ENCODE measurements at regions not wholly inside any gene's neighbourhood (a gene's known extent, or its start where the extent isn't known, plus 50 kb on each side); places are given as distances from the start of the nearest gene placed in this dataset.

DNA sequence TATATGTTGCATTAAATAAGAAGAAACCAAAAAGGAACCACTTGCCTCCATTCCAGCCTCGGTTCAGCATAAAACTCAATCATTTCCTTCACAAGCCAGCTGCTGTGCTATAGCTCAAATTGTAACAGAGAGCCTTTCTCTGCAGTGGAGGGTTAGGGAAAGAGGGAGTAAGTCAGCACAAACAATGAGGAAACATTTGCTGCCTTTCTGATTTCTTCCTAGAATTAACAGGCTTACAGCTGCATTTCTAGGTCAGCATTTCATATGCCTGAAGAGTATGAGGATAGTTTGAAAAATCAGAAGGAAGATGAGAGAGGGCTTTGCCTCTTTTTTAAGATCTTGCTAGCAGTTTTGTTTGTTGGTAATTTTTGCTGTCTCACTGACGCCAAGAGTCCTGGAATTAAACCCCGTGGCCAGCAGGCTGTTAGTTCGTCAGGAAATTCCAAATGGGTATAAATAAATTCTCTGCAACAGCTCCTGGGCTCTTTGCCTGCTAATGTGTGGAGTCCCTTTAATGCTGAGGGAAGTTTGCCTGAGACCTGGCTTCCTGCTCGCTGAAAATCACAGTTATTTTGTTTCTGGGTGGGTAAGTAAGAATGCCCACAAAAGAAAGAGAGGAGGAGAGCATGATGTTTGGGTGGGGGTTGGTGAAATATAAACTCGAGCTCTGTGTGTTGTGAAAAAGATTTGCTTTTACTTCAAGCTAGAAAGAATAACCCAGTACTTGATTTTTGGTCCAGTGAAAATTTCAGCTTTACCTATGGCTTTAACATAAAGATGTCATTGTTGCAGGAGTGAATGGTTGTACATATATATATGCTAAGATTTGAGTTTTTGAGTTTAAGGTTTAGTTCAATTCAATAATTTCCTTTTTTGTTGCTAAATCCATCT is 148.1 kb upstream of the DMRT1 start:
- no peak for DNase-seq (ENCODE audit: low read depth)

DNA sequence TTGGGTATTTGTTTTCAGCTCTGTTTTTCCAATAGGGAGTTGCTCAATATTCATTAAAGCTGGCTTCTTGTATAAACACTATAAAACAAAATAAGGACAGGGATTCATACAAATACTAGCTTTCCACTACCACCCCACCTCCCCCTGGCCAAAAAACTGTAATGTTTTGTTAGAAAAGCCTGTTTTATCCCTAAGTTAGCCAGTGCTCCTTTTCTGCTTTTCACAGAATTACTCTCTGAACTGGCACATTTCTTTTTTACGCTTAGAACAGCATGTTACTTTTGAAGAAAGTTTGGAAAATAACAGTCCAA is 147.4 kb upstream of the DMRT1 start:
- DNase-seq (ENCODE audit: low read depth): no peak

DNA sequence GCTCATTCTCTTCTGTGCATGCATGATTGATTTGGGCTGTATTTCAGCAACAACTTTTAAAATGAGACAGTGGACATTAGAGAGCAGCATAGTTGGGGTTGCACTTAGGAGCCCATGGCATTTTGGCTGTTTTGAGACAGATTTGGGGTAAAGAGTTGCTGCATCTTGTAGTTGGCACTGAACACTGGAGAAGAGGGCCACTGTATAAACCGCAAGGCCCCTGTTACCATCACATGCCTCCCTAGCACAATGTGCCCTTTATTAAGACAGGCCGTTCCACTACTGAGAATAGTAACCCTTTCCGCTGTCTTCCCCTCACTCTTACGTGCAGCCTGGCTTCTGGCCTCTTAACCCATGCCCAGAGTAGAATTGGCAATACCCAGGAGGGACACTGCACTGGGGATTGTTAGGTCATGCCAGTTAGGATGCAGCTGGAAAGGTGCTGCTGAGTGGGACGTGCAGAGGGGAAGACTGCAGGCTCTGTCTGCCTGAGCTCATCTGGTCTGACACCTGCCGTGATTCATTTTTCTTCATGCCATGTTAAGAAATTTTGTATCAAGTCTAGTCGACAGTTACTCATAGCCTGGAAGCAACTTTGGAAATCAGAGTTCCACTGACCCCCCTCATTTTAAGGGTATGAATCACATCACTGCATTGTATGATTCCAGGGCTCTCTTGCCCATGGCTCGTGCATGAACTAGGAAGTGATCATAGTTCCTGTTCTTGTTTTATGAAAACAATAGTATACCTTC is 146.9 kb upstream of the DMRT1 start:
- DNase-seq (ENCODE audit: low read depth): no peak

DNA sequence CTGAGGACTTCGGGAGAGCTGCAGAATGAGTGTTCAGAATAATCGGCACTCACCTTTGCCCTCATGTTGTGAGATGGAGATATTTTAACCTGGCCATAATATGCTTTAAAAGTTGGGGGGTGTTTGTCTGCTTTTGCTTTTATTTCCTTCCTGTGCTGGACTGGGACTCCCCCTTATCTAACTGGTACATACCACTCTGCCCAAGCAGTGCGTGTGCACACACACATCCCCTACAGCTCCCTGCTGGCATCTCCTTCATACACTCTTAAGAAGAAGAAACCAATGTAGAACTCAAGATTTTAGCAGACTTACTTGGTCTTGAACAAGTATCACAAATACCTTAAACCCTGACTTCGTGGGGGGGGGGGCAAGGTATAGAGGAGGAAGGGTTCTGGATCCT is 146.2 kb upstream of the DMRT1 start:
- no peak for DNase-seq (ENCODE audit: low read depth)

DNA sequence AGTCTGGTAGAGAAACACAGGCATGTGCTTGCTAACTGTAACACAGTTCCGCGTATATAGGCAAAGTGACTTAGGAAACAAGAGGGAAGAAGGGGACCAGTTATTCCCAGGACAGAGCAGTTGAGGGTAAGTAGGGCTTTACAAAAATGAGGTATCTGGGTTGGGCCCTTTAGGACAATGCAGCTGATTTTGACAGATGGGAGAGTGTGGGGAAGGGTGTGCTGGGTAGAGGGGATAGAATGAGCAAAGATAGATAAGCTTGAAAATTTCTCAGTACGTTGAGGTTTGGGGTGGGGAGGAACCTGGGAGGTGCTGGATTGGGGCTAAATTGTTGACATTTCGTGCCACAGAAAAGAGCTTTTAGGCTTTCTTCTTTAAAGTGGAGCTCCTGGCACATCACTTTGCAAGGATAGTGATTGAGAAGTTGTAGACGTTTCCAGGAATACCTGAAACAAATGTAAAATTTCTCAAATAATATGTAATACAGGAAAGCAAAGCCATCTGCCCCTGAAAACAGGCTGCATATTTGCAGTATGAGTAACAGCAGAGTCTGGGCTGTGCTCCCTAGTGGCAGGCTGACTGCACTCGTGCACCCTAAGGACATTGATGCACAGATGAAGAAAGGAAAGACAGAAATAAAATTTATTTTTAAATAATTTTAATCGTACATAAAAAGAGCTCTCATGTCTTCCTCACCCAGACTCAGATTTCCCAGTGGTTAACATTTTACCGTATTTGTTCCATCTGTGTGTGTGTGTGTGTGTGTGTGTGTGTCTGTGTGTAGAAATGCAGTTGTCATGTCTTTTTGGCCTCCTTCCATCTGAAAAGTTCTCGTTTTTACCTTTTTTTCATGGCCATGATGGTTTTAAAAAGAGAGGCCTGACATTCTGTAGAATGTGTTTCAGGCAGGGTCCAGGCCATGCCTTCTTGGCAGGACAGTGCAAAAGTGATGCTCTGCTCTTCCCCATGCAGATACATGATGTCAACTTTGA is 144.9 kb upstream of the DMRT1 start:
- DNase-seq (ENCODE audit: low read depth): no peak

DNA sequence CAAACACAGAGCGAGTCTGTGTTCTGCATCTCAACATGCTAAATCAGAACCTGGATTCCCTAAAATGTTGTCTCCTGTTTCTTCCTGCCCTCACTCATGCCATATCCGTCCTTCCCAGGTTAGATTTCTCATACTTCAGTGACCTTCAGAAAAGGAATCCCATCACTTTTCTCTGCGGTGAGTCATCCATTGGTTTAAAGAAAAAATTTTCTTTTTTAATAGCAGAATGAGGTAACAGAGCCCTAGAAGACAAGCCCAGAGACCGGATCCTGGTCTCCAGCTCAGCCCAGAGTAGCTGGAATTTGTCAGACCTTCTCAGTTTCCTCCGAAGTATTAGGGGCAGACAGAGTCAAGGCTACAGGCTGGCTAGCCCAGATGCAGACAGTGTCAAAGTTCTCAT is 143.2 kb upstream of the DMRT1 start:
- DNase-seq (ENCODE audit: low read depth): no peak

DNA sequence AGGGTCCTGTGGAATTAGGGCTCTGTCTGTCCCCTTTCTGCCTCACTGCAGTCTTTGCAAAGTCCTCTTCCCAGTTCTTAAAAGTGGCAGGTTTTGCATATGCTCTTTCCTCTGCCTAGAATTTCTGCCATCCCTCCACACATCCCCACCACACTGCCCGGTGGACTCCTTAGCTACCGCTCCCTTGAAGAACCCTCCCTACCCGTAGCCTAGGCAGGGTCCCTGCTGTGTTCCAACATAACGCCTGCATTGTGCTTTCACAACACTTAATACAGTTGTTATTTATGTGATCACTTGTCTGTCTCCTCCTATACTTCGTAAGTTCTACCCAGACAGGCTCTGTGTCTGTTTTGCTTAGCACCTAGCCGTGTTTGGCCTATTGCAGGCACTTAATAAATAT is 142.5 kb upstream of the DMRT1 start:
- DNase-seq (ENCODE audit: low read depth): no peak

DNA sequence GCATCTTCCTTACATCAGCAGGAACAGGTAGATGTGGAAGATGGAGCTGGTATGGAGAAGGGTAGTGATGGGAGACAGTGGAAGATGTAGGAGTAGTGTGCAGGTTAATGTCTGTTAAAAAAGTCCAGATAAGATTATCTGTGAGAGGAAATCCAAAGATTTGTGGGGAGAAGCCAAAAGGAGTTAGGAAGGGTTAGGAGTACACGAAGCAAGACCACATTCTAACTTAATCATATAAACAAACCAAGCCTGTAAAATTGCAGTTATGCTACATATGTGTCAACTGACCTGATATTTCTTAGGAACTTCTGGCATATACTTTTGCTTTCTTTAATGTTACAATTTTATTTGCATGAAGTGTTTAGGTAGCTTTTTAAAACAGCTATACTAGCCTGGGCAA is 142.1 kb upstream of the DMRT1 start:
- DNase-seq (ENCODE audit: low read depth): no peak

DNA sequence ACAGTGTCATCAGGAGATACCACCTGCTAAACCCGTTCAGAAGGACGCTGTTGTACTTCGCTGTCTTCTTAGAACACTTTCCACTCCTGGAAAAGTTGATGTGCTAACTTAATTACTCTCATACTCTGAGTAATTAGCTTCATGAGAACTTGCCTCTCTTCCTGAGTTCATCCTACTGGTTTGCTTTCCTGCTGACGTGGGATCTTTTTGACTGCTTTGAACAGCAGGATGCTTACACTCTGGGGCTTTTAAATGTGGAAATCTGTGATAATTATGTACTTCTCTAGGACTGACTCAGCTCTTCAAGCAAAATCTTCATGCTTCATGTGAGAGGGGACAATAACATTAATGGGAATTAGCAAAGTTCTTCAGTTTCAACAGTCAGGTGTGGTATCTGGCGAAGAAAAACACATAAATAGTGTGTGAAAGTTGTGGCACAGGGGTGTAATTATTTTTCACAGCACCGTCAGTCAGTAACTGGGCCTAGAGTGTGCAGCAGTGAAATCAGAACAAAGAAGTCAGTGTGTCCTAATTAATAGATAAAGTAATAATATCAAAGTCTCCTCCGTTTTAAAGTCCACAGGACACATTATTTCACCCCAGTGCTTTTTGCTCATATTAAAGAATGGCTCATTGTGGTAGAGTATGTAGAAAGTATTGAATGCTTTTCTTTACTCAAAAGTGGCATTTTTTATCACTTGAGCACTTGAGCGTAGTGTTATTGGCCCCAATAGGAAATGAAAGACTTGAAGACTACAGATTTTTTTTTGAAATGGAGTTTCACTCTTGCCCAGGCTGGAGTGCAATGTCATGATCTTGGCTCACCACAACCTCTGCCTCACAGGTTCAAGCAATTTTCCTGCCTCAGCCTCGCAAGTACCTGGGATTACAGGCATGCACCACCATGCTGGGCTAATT is 140.9 kb upstream of the DMRT1 start:
- no peak for DNase-seq (ENCODE audit: low read depth)

DNA sequence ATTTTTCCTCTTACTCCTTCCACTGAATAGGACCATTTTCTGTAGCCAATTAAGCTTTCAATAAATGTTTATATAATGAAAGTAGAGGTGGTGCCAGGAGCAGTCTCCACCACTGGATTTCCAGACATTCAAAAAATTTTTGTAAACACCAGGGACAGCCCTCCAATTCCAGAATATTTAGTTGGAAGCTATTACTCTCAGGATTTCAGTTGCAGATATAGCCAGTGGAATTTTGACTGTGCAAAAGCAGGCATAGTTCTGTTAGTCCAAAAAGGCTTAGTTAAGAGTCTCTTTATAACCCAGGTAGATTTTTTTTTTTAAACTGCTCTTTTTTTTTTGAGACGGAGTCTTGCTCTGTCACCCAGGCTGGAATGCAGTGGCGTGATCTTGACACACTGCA is 138.1 kb upstream of the DMRT1 start:
- DNase-seq (ENCODE audit: low read depth): no peak

DNA sequence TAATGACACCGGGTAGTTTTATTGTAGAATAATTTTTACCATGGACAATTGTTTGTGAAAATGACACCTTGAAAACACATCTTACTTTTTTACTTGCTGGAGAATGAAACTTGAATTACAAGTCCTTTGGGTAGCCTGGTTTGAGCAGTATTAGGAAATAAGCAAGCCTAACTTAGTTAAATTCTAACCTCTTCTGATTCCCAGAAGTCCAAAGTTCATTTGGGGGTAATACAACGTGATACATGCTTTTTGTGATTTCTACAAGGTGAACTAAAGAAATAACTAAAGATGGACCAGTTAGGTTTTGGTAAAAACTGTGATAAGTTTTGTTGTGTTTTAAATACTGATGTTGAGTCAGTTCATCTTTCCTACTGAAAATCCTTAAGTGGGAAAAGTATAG is 135.4 kb upstream of the DMRT1 start:
- DNase-seq (ENCODE audit: low read depth): no peak

DNA sequence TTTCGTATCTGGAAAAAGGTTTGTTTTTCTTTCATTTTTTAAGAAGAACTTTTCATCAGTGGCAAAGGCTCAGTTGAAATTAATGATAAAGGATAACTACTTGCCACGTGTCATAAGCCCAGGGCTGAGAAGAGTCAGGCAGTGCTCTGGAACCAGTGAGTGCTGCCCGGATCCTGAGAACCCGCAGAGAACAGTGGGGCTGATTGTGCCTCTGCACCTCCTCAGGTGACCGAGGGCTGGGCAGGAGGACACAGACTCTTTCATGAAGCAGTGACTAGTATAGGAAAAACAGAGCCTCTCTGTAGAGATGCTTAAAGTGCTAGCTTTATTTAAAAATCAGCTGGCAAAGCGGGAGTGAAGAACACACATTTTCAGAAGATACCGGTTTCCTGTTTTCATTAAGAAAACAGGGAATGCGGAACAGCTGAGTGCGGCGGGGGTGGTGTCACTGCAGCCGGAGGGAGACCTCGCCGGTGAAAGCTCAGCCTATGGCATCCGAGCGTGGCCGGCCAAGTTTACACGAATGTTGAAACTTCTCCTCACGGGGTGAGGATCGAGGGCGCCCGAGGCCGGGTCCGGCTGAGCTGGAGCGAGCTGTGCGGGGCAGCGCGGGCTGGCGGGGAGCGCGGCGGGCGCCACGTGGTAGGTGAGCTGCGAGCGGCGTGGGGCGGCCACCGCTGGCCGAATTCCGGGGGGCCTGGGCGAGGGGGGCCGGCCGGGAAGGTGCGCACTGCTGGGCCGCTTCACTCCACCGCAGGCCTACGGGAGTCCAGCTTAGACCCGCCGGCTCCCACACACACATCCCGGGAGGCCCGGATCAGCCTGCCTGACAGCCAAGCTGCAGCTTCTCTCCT is 134.7 kb upstream of the DMRT1 start:
- peak; percentile 4 for DNase-seq (ENCODE audit: low read depth)

DNA sequence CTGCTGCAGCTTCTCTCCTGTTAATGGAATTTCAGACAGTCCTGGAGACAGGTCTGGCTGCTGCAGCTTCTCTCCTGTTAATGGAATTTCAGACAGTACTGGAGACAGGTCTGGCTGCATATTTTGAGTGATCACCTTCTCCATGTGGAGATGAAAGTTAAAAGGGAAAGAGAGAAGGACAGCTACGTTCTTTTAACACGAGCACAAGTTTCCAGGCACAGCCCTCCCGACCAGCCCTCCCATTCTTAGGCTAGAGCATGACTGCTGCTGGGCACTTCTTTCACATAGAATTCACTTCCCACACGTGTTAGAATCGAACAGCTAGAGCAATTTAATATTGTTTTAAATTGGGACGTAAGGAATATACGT is 133.3 kb upstream of the DMRT1 start:
- DNase-seq (ENCODE audit: low read depth): no peak

DNA sequence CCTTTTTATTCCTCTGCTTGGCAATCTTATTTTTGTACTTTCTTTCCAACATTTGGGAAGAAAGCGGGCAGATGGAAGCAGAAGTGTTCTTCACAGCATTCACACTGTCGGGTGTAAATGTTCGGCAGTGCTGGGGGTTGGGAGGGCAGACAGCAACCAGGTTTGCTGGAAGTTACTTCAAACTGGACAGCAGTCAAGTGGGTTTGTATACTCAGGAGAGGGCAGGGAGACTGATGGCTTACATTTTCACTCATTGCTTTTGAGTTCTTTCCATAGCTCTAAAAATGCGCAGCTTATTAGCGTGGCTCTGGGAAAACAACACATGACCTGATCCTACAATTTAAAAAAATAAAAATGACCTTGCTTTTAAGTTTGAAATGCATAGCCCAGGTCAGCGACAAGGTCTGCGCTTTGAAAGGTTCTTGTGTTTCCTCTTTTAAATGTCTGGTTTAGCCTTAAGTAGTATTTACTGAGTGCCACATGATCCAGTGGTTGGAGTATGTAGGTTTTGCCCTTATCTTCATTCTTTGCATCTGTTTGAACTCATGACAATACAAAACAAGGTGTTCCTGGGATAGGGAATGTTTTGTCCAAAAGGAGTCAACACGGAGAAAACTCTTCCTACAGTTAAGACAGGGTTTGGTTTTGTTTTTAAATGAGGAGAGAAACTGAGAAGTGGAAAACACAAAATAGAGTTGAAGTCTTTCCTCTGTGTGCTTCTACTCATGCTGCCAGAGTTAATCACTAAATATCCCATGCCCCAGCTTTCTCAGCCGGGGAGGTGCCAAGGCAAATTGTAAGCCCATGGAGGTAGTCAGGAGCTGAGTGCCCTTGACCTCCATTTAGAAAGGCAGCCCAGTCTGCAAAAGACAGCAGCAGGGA is 132.7 kb upstream of the DMRT1 start:
- no peak for DNase-seq (ENCODE audit: low read depth)

DNA sequence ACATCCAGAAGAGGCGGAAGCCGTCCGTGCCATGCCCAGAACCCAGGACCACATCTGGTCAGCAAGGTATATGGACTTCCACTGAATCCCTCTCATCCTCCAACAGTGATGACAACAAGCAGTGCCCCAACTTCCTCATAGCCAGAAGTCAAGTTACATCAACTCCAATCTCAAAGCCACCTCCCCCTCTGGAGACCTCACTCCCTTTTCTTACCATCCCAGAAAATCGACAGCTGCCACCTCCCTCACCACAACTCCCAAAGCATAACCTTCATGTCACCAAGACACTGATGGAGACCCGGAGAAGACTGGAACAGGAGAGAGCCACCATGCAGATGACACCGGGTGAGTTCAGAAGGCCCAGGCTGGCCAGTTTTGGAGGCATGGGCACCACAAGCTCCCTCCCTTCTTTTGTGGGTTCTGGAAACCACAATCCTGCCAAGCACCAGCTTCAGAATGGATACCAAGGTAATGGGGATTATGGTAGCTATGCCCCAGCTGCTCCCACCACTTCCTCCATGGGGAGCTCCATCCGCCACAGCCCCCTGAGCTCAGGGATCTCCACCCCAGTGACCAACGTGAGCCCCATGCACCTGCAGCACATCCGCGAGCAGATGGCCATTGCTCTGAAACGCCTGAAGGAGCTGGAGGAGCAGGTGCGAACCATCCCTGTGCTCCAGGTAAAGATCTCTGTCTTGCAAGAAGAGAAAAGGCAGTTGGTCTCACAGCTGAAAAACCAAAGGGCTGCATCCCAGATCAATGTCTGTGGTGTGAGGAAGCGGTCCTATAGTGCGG is 130.3 kb upstream of the DMRT1 start:
- no peak for DNase-seq (ENCODE audit: low read depth)

DNA sequence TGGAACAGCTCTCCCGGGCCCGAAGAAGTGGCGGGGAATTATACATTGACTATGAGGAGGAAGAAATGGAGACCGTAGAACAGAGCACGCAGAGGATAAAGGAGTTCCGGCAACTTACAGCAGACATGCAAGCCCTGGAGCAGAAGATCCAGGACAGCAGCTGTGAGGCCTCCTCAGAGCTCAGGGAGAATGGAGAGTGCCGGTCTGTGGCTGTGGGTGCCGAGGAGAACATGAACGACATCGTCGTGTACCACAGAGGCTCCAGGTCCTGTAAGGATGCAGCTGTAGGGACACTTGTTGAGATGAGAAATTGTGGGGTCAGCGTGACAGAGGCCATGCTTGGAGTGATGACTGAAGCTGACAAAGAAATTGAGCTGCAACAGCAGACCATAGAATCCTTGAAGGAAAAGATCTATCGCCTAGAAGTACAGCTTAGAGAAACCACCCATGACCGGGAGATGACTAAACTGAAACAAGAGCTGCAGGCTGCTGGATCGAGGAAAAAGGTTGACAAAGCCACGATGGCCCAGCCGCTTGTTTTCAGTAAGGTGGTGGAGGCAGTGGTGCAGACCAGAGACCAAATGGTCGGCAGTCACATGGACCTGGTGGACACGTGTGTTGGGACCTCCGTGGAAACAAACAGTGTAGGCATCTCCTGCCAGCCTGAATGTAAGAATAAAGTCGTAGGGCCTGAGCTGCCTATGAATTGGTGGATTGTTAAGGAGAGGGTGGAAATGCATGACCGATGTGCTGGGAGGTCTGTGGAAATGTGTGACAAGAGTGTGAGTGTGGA is 129.5 kb upstream of the DMRT1 start:
- DNase-seq (ENCODE audit: low read depth): no peak

DNA sequence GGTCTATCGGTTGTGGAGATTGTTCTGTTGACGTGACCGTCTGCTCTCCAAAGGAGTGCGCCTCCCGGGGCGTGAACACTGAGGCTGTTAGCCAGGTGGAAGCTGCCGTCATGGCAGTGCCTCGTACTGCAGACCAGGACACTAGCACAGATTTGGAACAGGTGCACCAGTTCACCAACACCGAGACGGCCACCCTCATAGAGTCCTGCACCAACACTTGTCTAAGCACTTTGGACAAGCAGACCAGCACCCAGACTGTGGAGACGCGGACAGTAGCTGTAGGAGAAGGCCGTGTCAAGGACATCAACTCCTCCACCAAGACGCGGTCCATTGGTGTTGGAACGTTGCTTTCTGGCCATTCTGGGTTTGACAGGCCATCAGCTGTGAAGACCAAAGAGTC is 128.9 kb upstream of the DMRT1 start:
- no peak for DNase-seq (ENCODE audit: low read depth)

DNA sequence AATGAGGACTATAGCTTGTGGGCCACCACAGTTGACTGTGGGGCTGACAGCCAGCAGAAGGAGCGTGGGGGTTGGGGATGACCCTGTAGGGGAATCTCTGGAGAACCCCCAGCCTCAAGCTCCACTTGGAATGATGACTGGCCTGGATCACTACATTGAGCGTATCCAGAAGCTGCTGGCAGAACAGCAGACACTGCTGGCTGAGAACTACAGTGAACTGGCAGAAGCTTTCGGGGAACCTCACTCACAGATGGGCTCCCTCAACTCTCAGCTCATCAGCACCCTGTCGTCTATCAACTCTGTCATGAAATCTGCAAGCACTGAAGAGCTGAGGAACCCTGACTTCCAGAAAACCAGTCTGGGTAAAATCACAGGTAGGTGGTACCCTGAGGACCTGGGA is 128.4 kb upstream of the DMRT1 start:
- DNase-seq (ENCODE audit: low read depth): no peak
